ENCODE measurements at regions not wholly inside any gene's neighbourhood (a gene's known extent, or its start where the extent isn't known, plus 50 kb on each side); places are given as distances from the start of the nearest gene placed in this dataset.

DNA sequence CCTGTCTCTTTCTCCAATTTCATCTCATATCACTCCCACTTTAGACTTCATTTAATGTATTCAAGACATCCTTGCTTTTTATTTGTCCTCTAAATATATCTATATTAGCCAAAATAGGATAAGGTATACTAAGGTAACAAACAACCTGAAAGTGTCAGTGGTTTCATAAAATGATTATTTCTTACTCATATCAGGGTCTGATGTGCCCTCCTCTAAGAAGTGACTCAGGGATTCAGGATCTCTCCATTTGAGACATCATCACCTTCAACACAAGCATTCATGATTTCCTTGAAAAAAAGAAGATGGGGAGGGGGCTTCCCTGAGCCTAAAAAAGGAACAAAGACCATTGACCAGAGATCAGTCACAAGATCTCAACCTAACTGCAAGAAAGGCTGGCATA is 131.4 kb upstream of the POU2AF2 start:
- TF ChIP-seq, protein P1, sequence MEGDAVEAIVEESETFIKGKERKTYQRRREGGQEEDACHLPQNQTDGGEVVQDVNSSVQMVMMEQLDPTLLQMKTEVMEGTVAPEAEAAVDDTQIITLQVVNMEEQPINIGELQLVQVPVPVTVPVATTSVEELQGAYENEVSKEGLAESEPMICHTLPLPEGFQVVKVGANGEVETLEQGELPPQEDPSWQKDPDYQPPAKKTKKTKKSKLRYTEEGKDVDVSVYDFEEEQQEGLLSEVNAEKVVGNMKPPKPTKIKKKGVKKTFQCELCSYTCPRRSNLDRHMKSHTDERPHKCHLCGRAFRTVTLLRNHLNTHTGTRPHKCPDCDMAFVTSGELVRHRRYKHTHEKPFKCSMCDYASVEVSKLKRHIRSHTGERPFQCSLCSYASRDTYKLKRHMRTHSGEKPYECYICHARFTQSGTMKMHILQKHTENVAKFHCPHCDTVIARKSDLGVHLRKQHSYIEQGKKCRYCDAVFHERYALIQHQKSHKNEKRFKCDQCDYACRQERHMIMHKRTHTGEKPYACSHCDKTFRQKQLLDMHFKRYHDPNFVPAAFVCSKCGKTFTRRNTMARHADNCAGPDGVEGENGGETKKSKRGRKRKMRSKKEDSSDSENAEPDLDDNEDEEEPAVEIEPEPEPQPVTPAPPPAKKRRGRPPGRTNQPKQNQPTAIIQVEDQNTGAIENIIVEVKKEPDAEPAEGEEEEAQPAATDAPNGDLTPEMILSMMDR (IDR thresholded peaks at IDR 0.05; ENCODE audit: low read depth, low read length) = no peak
- Histone ChIP-seq H3K27me3 (ENCODE audit: insufficient read depth, low read depth, severe bottlenecking) (no peaks in the 10 kb centered on the region), H3K4me3 (ENCODE audit: low read depth, low read length) (no peak overlapping the region), H3K36me3 (no peaks in the 10 kb centered on the region), H3K27ac (no peak overlapping the region), H3K9me3 (ENCODE audit: severe bottlenecking) (no peaks in the 10 kb centered on the region)
- no peak for DNase-seq

DNA sequence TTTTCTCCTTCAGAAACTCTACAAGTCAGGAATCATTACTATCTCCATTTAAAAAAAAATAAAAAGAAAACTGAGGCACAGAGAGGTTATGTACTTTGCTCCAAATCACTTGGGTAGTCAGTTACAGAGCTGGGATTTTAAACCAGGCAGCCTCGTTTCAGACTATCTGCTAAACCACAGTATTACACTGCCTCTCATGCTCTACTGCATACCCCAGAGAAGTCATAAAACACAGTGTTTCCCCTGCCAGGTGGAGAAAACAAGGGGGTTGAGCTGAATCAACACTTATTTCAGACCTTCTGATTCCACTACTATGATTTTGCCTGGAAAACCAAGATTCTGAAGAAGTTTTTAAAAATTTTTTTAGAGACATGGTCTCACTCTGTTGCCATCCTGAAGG is 132.9 kb upstream of the POU2AF2 start:
- Histone ChIP-seq H3K4me3 (ENCODE audit: low read depth, low read length) (no peak overlapping the region), H3K27me3 (ENCODE audit: insufficient read depth, low read depth, severe bottlenecking) (no peaks in the 10 kb centered on the region), H3K27ac (no peak overlapping the region), H3K36me3 (no peaks in the 10 kb centered on the region), H3K9me3 (ENCODE audit: severe bottlenecking) (no peaks in the 10 kb centered on the region)
- DNase-seq = no peak
- TF ChIP-seq, protein P1 (IDR thresholded peaks at IDR 0.05; ENCODE audit: low read depth, low read length) = no peak

DNA sequence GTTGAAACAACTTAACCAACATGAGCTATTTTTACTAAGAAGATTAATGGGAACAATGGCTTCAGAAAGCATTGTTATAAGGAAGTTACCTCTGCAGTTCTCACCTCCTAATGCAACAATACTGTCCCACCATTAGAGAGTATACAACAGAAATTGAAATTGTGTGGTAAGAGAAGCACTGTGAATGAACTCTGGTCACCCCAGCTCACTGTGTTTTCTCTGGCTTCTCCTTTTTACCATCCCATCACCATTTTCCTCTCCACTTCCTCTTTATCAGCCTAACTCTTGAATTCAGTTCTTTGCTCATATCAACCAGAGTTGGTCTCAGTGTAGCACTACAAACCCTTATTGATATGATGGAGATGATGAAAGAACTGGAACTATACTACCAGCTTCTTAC is 138.0 kb upstream of the POU2AF2 start:
- H3K9me3 ChIP-seq (ENCODE audit: severe bottlenecking) = no peaks in the 10 kb centered on the region
- H3K27me3 ChIP-seq (ENCODE audit: insufficient read depth, low read depth, severe bottlenecking) = no peaks in the 10 kb centered on the region
- no peak for DNase-seq
- H3K27ac ChIP-seq = no peak overlapping the region
- H3K4me3 ChIP-seq (ENCODE audit: low read depth, low read length) = no peak overlapping the region
- H3K36me3 ChIP-seq = no peaks in the 10 kb centered on the region
- TF ChIP-seq, protein P1 (IDR thresholded peaks at IDR 0.05; ENCODE audit: low read depth, low read length) = no peak

DNA sequence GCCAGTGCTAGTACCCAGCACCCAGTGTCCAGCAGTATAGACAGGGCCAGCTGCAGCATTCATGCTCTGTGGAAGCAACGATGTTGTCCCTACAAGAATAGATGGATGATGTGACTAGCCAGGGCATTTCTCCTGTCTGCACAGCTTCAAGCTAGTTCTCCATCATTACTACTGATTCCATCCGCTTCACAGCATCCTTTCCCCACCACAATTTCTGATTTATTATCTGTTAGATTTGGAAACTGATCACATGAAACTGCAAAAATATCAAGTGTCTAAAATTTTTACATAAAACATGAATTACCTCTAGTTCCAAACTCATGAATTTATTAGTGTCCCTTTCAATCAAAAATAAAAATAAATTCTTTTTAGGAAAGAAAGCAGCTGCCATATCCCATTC is 138.9 kb upstream of the POU2AF2 start:
- H3K4me3 ChIP-seq (ENCODE audit: low read depth, low read length) = no peak overlapping the region
- H3K27ac ChIP-seq = no peak overlapping the region
- no peak for DNase-seq
- TF ChIP-seq, protein P1 (IDR thresholded peaks at IDR 0.05; ENCODE audit: low read depth, low read length) = no peak
- no peaks in the 10 kb centered on the region for H3K36me3 ChIP-seq
- H3K9me3 ChIP-seq (ENCODE audit: severe bottlenecking) = no peaks in the 10 kb centered on the region
- no peaks in the 10 kb centered on the region for H3K27me3 ChIP-seq (ENCODE audit: insufficient read depth, low read depth, severe bottlenecking)

DNA sequence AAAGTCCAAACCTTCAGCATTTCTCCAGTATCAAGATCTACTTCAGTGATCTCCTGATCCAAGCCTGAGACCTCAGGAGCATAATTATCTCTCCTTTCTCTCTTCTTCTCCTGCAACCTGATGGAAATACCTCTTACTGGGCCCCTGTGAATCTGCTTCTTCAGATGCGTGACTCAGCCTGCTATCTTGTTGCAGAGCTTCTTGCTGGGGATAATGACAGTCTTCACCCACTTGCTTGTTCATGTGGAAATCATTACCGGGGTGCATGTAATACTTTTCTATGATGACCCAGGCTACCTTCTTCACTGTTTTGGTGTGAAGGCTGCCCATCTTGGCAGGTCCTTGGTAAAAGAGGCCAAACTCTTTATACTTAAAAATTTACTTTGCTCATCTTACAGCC is 140.0 kb upstream of the POU2AF2 start:
- no peaks in the 10 kb centered on the region for H3K27me3 ChIP-seq (ENCODE audit: insufficient read depth, low read depth, severe bottlenecking)
- TF ChIP-seq, protein P1 (IDR thresholded peaks at IDR 0.05; ENCODE audit: low read depth, low read length) = no peak

DNA sequence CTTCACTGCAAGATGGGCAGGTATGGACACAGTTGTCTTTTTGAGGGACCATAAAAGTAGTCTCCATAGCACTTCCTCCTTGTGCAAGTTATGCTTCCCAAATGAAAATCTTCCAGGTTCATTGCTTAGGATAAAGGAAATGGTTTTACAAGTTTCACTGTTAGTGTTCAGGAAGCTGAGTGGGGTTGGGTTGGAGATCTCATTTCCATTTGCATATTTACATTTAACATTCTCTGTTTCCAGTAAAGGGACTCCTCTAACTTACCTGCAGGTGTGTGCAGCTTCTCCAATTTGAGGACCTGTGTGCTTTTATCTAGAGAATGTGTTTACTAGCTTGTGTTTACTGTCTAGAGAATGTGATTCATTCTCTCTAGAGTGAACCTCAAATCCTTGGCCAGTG is 141.3 kb upstream of the POU2AF2 start:
- no peak overlapping the region for H3K27ac ChIP-seq
- no peak for DNase-seq
- TF ChIP-seq, protein P1 (IDR thresholded peaks at IDR 0.05; ENCODE audit: low read depth, low read length) = no peak
- H3K27me3 ChIP-seq (ENCODE audit: insufficient read depth, low read depth, severe bottlenecking) = no peaks in the 10 kb centered on the region
- no peaks in the 10 kb centered on the region for H3K36me3 ChIP-seq
- H3K9me3 ChIP-seq (ENCODE audit: severe bottlenecking) = no peaks in the 10 kb centered on the region
- H3K4me3 ChIP-seq (ENCODE audit: low read depth, low read length) = no peak overlapping the region

More for the DNA sequence above, 140.0 kb upstream of the POU2AF2 start:
- no peak for DNase-seq
- Histone ChIP-seq H3K36me3 (no peaks in the 10 kb centered on the region), H3K9me3 (ENCODE audit: severe bottlenecking) (no peaks in the 10 kb centered on the region), H3K27ac (no peak overlapping the region), H3K4me3 (ENCODE audit: low read depth, low read length) (no peak overlapping the region)
